Hematopoietic multipotent progenitor cell (in vitro differentiated cells): ENCODE measurements at regions not wholly inside any gene's neighbourhood (a gene's known extent, or its start where the extent isn't known, plus 50 kb on each side); places are given as distances from the start of the nearest gene placed in this dataset.
A peak's percentile ranks its signal among the peaks of the same experiment; 100 is the strongest.
"Not testable (repeated sequence)": the region's sequence is repeated elsewhere in the genome, so short reads cannot be mapped to it uniquely, and the experiment has no call there.

Experiments
- DNase-seq, 3 donors: peaks; one replicate each; pipeline ENCODE4 v3.0.0-alpha.2; 2011 to 2015; ENCODE audit warnings: low read depth in 2 of 3, low spot score in 2 of 3

DNA sequence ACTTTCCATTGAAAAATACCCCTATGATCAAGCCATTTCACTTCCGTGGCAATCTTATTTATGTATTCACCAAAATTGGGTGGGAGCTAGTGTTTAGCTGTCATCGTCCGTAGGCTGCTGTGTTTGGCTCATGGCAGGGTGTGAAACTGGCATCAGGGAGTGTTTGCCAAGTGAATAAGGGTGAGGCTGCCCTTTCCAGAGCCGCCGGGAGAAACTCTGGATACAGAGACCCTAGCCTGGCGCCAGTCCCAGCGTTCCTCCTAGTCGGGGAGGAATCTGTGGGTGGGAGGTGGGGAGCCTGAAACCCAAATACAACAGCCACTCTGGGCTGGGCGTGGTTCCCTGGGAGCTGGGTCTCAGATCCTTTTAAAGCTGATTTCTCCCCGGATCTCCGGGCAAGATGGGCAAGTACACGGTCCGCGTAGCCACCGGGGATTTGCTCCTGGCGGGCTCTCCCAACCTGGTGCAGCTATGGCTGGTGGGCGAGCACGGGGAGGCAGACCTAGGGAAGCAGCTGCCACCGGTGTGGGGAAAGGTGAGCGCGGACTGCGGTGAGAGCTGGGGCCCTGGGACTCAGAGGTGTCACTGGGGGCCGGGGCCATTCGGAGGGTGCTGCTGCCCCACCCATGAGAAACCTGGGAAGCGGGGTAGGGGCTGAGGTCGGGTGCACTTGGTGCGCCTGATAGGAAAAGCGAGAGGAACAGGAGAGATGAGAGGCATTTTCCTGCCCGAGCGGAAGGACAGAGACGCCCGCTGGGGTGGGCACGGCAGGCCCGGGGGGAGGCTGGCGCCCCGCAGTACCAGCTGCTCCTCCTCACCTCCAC, 62.1 kb upstream of the TEKT1 start:
- DNase-seq, result no peak

DNA sequence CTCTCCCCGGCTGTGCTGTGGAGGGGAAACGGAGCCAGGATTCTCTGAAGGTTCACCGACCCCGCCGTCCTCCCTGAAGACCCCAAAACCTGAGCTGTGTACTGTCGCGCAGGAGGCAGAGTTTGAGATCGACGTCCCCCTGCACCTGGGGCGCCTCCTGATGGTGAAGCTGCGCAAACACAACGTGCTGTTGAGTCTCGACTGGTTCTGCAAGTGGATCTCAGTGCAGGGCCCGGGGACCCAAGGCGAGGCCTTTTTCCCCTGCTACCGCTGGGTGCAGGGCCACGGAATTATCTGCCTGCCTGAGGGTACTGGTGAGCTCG, 62.6 kb upstream of the TEKT1 start:
- peak in 2 of 3 donors; percentile 30 to 58 for DNase-seq

DNA sequence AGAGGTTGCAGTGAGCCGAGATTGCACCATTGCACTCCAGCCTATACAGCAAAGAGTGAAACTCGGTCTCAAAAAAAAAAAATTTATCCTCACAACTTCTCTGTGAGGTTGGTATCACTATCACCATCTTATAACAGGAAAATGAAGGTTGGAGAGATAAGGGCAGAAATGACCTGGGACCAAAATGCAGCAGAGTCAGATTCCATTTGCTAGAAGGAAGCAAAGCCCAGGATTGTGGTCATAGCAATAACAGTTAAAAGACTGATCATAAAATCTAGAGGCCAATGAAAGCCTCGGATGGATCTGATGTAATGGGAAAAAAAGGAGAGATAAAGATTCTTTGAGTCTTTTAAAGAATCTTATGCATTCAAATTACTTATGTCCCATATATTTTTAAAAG, 69.6 kb upstream of the TEKT1 start:
- peak in 2 of 3 donors; percentile 53 to 81 for DNase-seq

DNA sequence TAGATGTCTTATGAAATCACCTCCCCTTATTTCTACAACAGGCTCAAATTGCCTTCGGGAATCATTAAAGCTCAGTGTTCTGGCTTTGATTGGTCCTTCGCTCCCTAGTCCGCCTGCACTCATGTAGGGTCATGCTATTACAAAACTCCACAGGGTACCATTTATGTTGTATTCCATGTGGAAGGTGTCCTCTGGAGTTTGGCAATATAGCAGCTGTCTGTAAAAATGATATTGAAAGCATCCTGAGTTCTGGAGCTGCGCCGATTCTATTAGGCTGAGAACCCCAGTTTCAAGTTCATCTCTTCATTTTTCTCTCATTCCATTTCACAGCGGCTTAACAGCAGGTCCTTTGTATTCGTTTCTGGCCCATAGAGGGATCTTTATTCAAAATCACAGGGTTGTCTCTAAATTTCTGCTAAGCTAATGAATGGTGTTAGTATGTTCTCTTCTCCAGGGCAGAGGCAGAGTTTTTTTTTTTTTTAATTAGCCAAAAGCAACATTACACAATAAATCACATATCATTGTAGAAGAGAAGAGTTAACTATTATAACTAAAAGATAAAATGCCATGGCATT, 71.9 kb upstream of the TEKT1 start:
- no peak for DNase-seq

DNA sequence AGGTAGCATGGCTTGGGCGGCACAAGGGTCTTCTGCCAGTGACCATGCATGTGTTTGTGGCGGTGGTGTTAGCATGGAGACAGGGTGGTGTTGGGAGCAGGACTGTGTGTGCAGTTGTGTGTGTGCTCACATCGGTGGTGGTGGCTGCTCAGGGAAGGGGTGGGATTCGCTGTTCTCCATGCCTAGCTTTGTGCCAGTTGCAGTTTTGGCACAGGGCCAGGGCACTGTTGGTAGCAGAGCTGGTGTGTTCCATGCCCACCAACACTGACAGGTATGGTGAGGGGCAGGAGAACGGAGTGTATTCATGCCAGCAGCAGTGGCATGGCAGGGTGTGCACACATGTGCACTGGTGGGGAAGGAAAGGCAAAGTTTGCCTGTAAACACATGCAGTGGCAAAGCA, 77.3 kb upstream of the TEKT1 start:
- DNase-seq, result no peak

DNA sequence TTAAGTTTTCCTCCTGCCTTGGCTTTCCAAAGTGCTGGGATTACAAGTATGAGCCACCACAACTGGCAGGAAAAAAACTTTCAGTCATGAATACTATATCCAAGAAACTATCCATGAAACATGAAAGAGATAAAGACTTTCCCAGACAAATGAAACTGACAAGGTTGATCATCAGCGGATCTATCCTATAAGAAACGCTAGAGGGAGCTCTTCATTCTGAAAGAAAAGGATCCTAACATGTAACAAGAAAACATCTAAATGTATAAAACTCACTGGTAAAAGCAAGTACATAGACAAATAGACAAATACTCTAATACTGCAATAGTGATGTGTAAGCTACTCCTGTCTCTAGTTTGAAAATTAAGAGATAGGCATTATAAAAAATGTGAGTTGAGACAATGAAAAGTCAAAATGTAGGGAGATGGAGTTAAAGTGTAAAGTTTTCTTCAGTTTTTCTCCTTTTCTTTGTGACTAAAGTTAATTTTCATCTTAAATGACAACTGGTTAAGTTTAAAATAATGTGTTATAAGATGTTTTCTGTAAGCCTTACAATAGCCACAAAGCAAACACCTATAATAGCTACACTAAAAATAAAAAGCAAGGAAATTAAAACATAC, 79.6 kb upstream of the TEKT1 start:
- DNase-seq, result peak in 2 of 3 donors; percentile 48 to 69

DNA sequence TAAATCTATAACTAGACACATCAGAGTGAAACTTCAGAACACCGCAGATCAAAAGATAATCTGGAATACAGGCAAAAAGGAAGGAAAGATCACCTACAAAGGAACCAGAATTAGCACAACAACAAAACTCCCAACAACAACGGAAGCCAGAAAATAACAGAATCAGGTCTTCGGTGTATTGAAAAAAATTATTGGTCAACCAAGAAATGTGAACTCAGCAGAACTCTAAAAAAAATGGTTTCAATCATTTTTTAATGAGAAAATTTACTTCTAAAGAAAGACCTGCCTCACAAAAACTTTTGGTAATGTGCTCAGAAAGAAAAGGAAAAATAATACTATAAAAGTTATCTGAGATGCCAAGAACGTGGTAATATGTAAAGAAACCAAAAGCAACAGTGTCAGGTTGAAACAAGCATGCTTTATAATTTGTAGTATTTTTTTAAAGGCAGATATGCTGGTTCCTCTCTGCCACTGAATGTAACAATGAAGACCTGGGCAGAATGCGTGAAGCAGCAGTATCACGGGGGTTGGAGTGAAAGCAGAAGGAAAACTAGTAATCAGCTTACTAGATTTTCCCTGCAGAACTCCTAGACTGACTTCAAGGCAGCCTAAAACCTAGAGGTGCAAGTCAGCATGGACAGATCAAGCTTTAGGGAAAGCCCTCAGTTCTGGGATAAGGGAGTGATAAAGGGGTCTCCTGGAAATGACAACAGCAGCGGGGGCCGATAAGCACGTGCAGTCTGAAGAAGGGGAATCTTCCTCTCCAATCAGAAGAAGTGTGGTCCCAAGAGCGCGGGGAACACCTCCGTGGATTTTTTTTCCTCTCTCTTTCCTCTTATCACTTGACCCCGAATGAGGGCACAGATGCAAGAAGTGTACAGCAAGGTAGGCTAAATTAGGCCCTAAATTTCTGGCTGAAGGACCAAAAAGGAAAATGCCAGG, 80.9 kb upstream of the TEKT1 start:
- no peak for DNase-seq

DNA sequence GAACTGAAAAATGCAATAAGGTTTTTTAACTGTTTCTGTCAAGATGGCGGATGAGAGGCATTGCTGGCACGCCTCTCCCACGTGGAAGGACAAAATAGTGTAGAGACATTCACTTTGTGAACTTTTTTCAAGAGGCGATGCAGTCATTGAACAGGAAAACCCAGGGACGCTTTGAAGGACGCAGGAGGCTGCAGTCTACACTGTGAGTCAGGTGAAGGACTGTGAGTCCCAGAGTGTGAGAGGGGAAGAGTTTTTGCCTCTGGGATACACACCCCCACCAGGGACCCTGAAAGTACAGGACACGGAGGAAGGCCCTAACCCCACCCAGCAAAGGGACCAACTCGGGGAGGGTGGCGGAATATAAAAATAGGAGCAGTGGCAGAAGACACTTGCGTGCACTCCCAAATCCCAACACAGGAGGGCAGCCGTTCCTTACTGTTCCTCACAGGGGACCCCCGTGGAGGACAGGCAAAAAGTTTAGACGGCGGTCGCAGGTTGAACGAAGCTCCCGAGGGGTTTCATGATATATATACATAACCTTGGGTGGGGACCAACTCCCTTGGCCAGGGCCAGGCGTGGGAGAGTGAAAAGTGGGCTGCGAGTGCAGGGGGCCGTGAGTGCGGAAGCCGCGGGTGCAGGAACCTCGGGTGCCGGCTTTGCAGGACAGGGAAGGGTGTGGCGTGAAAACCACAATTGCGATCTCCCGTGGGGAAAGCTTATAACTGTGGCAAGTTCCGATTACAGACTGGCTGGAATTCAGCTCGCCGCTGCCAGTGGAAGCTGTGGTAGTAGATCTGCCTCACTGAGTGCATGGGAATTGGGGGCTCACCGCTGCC, 82.0 kb upstream of the ALOX12 start:
- peak; percentile 35 to 86 (median 73) for DNase-seq

DNA sequence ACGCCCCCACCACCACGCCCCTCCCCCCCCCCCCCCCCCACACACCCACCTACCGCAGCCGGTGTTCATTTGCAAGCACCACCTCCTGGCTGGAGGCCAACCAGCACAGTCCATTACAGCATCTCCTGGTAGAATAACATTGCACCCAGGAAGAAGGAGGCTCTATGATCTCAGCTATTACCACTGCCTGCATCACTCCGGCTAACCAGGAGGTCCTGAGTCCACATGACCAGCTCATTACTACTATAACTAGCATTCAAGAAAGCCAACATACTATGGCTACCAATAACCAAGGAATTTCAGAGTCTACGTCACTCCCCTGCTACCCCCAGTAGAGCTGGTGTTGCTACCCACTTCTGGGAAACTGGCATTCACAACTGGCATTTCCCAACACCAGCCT, 81.1 kb upstream of the ALOX12 start:
- no peak for DNase-seq

DNA sequence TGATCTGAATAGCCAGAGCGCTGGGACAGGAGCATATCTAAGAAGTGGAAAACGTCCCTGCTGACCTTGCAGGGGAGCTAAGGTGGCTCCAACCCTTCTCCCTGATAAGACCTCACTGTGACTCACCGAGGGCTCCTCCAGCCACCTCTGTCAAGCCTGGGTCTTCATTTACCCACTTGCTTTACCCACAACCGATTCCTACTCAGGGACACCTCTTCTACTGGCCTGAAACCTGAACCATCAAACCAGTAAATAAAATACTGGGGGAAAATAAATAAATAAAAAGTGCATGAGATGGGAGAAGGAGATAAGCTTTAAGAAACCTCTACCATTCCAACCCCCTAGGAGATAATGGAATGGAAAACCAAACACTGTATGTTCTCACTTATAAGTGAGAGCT, 80.2 kb upstream of the ALOX12 start:
- no peak for DNase-seq

DNA sequence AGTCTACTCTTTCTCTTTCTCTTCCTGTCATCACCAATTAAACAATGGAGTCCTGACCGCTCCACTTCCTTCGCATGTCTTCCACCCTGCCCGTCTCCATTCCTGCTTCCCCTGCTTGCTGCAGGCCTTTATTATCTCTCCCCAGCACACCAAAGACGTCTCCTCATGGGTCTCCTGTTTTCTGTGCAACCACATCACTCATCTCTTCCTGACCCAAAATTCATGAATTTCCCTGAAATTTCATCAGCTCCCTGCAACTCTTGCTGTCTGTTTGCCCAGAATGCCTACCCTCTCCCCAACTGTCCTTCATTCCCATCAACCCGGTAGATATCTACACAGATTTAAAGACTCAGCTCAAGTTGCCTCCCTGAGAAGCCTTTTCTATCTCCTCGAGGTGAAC, 76.7 kb upstream of the ALOX12 start:
- no peak for DNase-seq

DNA sequence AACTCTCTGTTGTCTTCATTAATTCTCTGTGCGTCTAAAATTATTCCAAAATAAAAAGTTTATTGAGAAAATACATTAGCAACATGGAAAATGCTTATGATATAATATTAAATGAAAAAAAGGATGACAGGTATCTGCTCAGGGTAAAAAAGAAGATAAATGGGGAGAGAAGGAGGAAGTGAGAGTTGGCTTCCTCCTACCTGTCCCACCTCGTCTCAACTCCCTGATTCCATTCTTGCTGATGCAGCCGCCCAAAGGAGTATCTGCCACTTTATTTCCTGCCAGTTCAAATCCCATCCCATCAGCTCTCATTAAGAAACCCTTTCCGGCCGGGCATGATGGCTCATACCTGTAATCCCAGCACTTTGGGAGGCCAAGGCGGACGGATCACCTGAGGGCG, 72.5 kb upstream of the ALOX12 start:
- no peak for DNase-seq

DNA sequence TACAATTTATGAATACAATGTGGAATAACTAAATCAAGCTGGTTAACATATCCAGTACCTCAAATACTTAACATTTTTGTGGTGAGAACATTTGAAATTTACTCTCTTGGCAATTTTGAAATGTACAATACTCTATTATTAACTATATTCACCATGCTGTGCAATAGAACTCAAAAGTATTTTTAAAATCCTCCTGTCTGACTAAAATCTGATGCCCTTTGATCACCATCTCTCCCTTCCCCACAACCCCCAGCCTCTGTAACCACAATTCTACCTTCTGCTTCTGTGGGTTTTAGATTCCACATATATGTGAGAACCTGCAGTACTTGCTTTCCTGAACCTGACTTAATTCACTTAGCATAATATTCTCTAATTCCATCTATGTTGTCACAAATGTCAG, 71.6 kb upstream of the ALOX12 start:
- DNase-seq, result peak in 1 of 3 donors; percentile 51

DNA sequence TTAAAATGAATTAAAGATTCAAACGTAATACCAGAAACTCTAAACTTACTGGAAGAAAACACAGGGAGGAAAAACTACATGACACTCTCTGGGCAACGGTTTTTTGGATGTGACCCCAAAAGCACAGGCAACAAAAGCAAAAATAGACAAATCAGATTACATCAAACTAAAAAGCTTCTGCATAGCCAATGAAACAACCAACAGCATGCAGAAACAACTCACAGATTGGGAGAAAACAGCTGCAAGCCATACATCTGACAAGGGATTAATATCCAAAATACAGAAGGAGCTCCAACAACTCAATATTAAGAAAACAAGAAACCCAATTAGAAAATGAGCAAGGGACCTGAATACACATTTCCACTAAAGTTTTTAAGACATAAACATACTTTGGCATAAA, 69.2 kb upstream of the ALOX12 start:
- DNase-seq, result no peak

DNA sequence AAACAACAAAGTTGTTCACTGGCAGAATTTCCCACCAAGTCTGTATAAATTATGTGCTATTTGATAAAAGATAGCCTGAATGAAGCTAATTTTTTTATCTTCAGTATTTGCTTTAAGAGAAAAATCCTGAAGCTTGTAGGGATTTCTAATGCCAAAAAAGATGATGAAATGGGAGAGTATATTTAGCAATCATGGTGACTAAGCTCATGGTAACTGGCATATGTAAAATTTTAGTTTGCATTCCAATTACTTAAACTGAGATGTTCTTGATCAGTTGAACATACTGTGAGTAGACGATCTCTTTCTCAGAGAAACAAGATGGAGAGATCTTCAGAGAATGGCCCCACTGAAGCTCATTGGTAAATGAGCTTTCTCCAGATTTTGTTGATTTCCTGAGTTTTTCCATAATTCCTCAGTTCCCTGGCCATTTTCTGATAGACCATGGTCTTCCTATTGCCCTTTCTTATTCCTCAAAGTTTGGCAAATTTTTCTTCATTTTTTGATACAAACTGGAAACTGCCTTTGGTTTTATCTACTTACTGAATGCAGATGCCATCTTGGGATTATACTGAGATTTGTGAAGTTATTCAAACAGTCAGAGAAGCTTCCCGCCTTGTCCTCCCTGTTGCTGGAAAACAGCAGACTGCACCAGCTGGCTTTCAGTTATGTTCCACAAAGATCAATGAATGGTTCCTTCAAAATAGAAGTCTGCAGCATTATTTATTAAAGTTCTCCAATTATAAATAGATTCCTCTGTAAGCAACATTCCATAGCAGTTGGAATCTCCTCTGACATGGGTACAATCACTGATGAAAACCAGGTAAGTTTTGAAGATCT, 68.3 kb upstream of the ALOX12 start:
- DNase-seq, result no peak

DNA sequence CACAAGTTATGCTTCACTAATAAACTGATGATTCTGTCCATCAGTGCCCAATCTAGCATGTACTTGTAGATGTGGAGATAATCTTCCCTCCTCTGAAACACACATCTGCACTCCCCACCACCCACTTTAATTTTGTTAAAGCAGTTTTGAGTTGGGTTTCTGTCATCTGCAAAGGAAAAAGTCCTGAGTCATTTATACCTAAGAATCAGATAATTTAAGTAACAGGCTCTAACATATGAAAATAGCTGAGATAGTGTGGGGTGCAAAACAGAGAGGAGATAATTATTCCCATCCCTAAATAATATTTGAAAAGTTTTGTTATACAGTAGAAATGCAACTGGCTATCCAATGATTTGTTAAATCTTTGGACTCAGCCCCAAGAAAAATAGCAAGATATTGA, 67.7 kb upstream of the ALOX12 start:
- no peak for DNase-seq

DNA sequence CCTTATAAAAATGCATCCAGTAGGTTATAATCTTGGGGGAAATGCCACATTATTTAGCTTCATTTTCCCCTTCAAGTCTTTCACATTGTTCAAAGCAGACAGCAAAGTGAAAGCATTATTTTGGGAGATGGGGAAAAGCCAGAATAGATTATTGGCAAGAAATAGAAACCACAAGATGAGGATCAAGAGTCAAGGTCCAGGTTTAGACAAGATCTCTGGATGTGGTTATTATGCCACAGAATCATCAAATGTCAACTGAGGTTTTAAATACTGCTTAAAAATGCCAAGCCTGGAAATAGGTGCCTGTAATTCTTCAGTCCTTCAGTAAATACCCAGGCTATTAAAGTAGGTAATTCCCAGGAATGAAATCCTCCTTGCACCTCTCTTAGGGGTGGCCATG, 65.1 kb upstream of the ALOX12 start:
- DNase-seq, result no peak

DNA sequence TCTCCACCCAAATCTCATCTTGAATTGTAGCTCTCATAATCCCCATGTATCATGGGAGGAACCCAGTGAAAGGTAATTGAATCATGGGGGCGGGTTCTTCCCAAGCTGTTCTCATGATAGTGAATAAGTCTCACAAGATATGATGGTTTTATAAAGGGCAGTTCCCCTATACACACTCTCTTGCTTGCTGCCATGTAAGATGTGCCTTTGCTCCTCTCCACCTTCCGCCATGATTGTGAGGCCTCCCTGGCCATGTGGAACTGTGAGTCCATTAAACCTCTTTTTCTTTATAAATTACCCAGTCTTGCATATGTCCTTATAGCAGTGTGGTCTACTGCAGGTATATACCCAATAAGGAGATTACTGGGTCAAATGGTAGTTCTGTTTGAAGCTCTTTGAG, 61.3 kb upstream of the ALOX12 start:
- not testable (repeated sequence) for DNase-seq

DNA sequence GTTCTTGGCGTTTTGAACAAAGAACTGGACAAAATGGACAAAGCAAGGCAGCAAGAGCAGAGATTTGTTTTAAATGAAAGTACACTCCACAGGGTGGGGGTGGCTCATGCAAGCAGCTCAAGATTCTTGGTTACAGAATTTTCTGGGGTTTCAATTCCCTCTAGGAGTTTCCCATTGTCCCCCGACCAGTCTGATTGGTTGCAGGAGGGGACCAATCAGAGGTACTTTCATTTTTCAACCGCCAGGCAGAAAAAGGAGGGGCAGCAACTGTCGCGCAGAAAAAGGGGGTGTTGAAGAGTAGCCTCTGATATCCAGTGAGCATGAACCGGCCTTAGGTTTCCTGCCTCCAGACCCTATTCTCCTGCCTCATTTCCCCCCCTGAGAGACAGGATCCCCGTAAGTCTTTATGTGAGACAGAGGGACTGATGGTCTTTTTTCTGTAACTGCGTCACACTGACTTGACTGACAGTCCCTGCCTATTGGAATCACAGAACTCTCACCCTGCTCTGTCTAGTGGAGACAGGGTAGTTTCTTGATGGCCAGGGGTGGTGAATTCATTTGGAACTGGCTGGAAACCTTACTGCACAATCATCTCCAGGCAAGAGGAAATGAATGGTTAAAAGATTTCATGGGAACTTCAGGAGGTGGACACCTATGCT, 59.4 kb upstream of the ALOX12 start:
- peak in 1 of 3 donors; percentile 38 for DNase-seq
